Chondrocyte (in vitro differentiated cells): ENCODE measurements at regions not wholly inside any gene's neighbourhood (a gene's known extent, or its start where the extent isn't known, plus 50 kb on each side); places are given as distances from the start of the nearest gene placed in this dataset.
A peak's percentile ranks its signal among the peaks of the same experiment; 100 is the strongest.
"Not testable (repeated sequence)": the region's sequence is repeated elsewhere in the genome, so short reads cannot be mapped to it uniquely, and the experiment has no call there.

Source experiments
- DNase-seq: peaks from one replicate; pipeline ENCODE4 v3.0.0; 2021; ENCODE audit warnings: mixed read lengths, low spot score
- H3K27ac Mint-ChIP-seq: one replicate; pipeline ENCODE4 v1.8.0; 2021; ENCODE audit warnings: mild to moderate bottlenecking, moderate library complexity, mixed read lengths; ENCODE audit not compliant: unreplicated experiment
- H3K27me3 Mint-ChIP-seq: 2 replicates; pipeline ENCODE4 v1.8.0; 2021; ENCODE audit warnings: low read depth, mixed read lengths
- H3K36me3 Mint-ChIP-seq: 2 replicates; pipeline ENCODE4 v1.8.0; 2021; ENCODE audit warnings: low read depth, mixed read lengths
- H3K4me1 Mint-ChIP-seq: 2 replicates; pipeline ENCODE4 v1.8.0; 2021; ENCODE audit warnings: low read depth, mild to moderate bottlenecking, mixed read lengths
- H3K4me3 Mint-ChIP-seq: one replicate; pipeline ENCODE4 v1.8.0; 2021; ENCODE audit warnings: mild to moderate bottlenecking, moderate library complexity, mixed read lengths; ENCODE audit not compliant: unreplicated experiment
- H3K9me3 Mint-ChIP-seq: 2 replicates; pipeline ENCODE4 v1.8.0; 2021; ENCODE audit warnings: low read depth, mixed read lengths
- TF ChIP-seq, protein P1 (sequence below): fragments of 200-600 bp; sonication (generic); IDR thresholded peaks from 2 replicates; pipeline ENCODE4 v1.5.0; 2021; ENCODE audit warnings: antibody characterized with exemption, mild to moderate bottlenecking, moderate library complexity

DNA sequence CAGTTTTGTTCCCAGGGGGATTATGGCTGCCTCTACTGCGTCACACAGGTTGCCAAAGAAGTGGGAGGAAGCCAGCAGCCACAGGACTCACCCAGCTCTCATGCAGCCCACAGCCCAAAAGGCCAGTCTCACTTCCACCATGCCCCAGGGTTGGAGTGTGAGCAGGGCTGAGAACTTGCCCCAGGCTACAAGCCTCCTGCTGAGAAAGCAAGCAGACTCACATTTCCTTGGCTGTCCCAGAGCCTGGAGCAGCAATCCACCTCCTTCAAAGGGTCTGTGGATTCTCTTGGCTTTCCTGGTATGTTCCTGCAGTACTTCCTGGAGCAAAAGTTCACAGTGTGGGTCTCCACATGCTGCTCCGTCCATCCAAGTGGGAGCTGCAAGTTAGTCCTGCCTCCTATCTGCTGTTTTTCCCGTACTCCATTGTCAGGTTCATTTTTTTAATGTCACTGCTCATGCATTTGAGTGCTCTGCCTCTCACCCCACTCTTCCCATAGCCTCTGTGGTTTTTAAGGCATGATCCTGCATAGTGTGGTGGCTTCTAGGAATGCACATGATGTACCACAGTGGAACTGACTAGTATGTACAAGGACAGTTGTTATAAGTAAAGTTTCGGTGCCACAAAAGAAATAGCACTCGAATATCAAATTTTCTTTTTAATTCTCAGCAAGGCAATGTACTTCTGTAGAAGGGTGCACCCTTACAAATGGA, 56.2 kb upstream of the ARHGEF7 start:
- peaks cover 15% of the 10 kb centered on the region for H3K27me3 Mint-ChIP-seq
- TF ChIP-seq, protein P1, sequence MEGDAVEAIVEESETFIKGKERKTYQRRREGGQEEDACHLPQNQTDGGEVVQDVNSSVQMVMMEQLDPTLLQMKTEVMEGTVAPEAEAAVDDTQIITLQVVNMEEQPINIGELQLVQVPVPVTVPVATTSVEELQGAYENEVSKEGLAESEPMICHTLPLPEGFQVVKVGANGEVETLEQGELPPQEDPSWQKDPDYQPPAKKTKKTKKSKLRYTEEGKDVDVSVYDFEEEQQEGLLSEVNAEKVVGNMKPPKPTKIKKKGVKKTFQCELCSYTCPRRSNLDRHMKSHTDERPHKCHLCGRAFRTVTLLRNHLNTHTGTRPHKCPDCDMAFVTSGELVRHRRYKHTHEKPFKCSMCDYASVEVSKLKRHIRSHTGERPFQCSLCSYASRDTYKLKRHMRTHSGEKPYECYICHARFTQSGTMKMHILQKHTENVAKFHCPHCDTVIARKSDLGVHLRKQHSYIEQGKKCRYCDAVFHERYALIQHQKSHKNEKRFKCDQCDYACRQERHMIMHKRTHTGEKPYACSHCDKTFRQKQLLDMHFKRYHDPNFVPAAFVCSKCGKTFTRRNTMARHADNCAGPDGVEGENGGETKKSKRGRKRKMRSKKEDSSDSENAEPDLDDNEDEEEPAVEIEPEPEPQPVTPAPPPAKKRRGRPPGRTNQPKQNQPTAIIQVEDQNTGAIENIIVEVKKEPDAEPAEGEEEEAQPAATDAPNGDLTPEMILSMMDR = no peak
- peak overlapping the region; percentile 33 for H3K27ac Mint-ChIP-seq
- H3K36me3 Mint-ChIP-seq = peaks cover 6% of the 10 kb centered on the region
- no peak overlapping the region for H3K4me3 Mint-ChIP-seq
- DNase-seq = no peak
- H3K4me1 Mint-ChIP-seq = peaks cover 9% of the 10 kb centered on the region
- peaks cover 34% of the 10 kb centered on the region for H3K9me3 Mint-ChIP-seq

DNA sequence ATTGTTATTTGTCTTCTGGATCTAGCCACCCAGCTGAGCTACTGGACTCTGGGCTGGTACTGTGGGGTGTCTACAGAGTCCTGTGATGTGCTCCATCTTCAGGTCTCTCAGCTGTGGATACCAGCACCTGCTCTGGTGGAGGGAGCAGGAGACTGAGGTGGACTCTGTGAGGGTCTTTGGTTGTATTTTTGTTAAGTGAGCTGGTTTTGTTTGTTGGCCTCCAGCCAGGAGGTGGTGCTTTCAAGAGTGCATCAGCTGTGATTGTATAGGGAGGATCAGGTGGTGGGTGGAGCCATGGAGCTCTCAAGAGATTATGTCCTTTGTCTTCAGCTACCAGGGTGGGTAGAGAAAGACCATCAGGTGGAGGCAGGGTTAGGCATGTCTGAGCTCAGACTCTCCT, 56.8 kb upstream of the ARHGEF7 start:
- Mint-ChIP-seq H3K9me3 (peaks cover 37% of the 10 kb centered on the region), H3K27me3 (peaks cover 15% of the 10 kb centered on the region)
- not testable (repeated sequence) for DNase-seq

DNA sequence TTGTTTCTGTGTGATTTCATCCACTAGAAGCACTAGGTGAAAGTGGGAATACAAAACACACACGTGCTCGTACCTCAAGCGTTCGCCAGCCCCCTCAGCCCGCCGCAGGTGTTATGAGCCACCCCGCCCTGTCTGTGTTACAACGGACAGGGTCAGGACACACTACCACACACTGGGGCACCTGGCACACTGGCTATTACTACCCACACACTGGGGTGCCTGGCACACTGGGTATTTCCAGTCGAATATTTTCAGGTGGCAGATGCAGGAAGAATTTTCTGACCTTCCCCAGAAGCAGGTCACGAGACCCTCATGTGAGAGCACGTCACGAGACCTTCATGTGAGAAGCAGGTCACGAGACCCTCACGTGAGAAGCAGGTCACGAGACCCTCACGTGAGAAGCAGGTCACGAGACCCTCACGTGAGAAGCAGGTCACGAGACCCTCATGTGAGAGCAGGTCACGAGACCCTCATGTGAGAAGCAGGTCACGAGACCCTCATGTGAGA, 63.3 kb upstream of the ARHGEF7 start:
- not testable (repeated sequence) for H3K36me3 Mint-ChIP-seq, H3K4me3 Mint-ChIP-seq, H3K27ac Mint-ChIP-seq, DNase-seq
- H3K9me3 Mint-ChIP-seq = peaks cover 11% of the 10 kb centered on the region
- H3K4me1 Mint-ChIP-seq = peaks cover 10% of the 10 kb centered on the region
- peaks cover 13% of the 10 kb centered on the region for H3K27me3 Mint-ChIP-seq

More for the DNA sequence above, 56.8 kb upstream of the ARHGEF7 start:
- H3K36me3 Mint-ChIP-seq, H3K27ac Mint-ChIP-seq, H3K4me1 Mint-ChIP-seq, H3K4me3 Mint-ChIP-seq: not testable (repeated sequence)

DNA sequence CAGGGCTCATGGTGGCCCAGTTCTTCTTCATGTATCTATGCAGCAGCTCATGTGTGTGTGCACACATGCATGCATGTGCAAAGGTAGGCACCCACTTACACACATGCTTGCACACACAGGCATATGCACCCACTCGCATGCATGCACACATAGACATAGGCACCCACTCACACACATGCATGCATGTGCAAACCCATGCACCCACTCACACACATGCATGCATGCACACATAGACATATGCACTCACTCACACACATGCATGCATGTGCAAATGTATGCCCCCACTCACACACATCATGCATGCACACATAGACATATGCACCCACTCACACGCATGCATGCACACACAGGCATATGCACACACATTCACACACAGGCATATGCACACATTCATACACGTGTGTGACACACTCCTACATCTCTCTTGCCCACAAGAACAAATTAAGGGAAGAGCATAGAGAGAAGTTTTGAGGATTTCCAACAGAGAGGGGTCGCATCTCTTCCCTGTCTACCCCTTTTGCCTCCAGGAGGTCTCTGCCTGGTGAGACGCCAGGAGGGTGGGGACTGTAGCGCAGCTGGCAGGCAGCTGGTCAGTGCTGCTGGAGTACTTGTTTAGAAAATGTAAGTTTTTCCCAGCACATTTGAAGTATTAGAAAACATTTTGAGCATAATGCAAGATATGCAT, 63.9 kb upstream of the ARHGEF7 start:
- TF ChIP-seq, protein P1 = no peak
- Mint-ChIP-seq H3K9me3 (peaks cover 11% of the 10 kb centered on the region), H3K4me1 (peaks cover 13% of the 10 kb centered on the region), H3K4me3 (no peak overlapping the region), H3K36me3 (peaks cover 1% of the 10 kb centered on the region), H3K27me3 (peaks cover 9% of the 10 kb centered on the region), H3K27ac (no peak overlapping the region)
- no peak for DNase-seq

DNA sequence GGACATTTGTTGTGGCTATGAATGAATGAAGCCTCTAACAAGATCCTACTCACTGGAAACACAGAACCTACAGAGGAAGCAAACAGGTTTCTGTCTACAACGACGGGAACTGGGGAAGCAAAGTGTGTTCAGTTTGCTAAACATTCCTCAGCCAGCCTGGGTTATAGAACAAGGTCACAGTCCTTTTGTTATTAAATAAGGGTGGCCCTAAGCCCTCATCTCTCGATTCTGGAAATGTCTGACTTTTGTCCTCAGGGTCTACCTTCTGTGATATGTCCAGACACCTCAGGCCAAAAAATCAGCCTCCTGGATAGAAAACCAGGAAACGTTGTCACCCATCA, 64.6 kb upstream of the ARHGEF7 start:
- Mint-ChIP-seq H3K27me3 (peaks cover 4% of the 10 kb centered on the region), H3K9me3 (peaks cover 11% of the 10 kb centered on the region), H3K27ac (no peak overlapping the region), H3K4me1 (peaks cover 13% of the 10 kb centered on the region), H3K4me3 (no peak overlapping the region), H3K36me3 (peaks cover 1% of the 10 kb centered on the region)
- TF ChIP-seq, protein P1 = peak; percentile 51
- no peak for DNase-seq

DNA sequence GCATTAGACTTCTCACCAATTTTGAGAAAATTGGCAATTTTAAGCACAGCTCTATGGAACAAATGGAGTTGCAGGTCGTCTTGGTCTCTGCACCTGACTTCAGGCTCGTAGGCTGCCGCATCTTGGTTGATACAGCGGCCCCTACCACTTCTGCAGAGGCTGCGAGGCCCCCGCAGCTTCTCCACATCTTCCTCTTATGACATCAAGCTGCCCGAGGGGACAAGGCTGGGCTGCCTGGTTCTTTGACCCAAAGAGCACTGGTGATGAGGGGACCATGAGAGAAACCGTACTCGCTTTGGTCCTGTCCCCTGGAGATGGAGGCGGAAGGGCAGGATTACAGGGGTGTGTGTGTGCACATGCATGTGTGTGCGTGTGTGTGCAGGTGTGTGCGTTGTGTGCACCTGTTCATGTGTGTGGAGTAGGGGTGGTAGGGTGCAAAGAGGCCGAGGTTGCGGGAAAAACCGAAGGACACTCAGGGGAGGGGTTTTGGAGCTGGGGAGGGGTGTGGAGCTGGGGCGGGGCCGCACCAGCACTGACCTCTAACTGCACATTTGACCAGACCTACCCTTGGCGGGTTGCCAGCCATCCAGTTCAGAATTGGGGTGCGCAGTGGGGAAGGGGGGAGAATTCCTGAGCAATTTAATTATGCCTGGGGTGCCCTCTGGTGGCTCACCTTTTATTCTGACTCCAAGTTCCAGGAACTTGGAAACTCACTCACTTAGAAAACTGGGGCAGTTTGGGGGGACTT, 65.1 kb upstream of the ARHGEF7 start:
- Mint-ChIP-seq H3K9me3 (peaks cover 11% of the 10 kb centered on the region), H3K36me3 (no peaks in the 10 kb centered on the region), H3K27ac (no peak overlapping the region), H3K4me1 (peaks cover 13% of the 10 kb centered on the region), H3K4me3 (no peak overlapping the region), H3K27me3 (no peaks in the 10 kb centered on the region)
- no peak for DNase-seq
- TF ChIP-seq, protein P1 = peak; percentile 93
